ENCODE measurements at regions not wholly inside any gene's neighbourhood (a gene's known extent, or its start where the extent isn't known, plus 50 kb on each side); places are given as distances from the start of the nearest gene placed in this dataset.
"Not testable (repeated sequence)": the region's sequence is repeated elsewhere in the genome, so short reads cannot be mapped to it uniquely, and the experiment has no call there.

- no peak for DNase-seq (ENCODE audit: low read depth)
- no peak for TF ChIP-seq CTCF (IDR thresholded peaks at IDR 0.05; ENCODE audit: control insufficient read depth, extremely low read depth, insufficient read depth)
- no peak overlapping the region for H3K4me3 ChIP-seq (ENCODE audit: low read depth, low read length)
Measured at GRCh38 chr7:8360564-8361153, 72.8 kb upstream of the NXPH1 start.

- H3K4me3 ChIP-seq (ENCODE audit: low read depth, low read length) = no peak overlapping the region
- TF ChIP-seq CTCF (IDR thresholded peaks at IDR 0.05; ENCODE audit: control insufficient read depth, extremely low read depth, insufficient read depth) = no peak
- DNase-seq (ENCODE audit: low read depth) = no peak
Measured at GRCh38 chr7:8362723-8363369, 70.6 kb upstream of the NXPH1 start.

DNA sequence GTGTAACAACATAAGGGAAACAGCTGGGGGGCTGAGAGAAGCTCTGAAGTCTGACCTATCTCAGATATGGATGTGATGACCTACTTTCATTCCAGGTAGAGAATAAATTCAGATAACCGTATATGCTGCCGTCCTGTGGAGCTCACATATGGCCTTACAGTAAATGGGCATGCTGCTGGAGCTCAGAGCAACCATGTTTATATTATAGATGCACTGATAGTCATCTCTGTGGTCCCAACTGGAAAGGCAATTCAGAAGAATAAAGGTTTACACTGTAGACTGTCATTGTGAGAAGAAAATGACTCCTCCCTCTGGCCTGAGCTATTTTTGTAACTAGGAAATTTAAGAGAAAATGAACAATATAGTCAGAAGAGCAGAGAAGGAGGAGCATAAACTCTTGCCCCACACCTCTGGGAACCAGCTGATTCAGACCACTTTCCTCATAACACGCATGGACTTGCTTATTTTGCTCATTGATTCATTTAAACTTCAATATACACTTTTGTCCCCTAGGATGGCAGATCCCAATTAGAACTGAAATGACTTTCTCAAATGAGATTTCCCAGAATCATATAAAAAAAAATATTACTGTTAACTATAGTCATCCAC lies 69.9 kb upstream of the NXPH1 start:
- H3K4me3 ChIP-seq (ENCODE audit: low read depth, low read length) = no peak overlapping the region
- DNase-seq (ENCODE audit: low read depth) = no peak
- no peak for TF ChIP-seq CTCF (IDR thresholded peaks at IDR 0.05; ENCODE audit: control insufficient read depth, extremely low read depth, insufficient read depth)

DNA sequence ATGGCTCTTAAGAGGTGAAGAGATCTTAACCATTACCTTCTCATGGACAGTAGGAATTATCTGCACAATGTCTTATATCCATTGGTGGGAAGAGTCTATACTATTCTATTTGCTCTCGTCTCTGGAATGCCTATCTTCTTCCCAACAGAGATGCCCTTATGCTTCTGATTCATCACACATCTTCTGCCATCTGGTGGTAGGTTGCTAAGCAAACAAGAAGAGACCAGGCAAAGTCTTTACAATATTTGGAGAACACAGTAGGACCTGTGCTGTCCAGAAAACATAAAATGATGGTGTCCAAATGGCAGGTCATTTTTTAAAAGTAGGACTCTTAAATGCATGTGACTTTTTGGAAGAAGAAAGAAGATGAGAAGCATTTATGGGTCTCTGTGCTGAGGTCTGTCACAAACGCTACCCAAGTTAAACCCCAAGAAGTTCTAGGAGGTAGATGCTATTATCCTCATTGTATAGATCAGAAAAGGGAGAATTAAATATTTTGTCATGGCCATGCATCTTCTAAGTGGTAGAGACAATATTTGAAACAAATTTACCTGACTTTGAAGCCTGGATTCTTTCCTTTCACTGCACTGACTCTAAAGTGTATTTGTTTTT lies 67.8 kb upstream of the NXPH1 start:
- no peak for DNase-seq (ENCODE audit: low read depth)
- no peak overlapping the region for H3K4me3 ChIP-seq (ENCODE audit: low read depth, low read length)
- peak; percentile 66 for TF ChIP-seq CTCF (IDR thresholded peaks at IDR 0.05; ENCODE audit: control insufficient read depth, extremely low read depth, insufficient read depth)

DNA sequence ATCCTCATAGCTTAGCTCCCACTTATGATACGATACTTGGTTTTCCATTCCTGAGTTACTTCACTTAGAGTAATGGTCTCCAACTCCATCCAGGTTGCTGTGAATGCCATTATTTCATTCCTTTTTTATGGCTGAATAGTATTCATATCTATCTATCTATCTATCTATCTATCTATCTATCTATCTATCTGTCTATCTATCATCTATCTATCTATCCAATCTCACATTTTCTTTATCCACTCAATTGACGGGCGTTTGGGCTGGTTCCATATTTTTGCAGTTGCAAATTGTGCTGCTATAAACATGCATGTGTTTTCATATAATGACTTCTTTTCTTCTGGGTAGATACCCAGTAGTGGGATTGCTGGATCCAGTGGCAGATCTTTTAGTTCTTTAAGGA lies 65.4 kb upstream of the NXPH1 start:
- not testable (repeated sequence) for DNase-seq (ENCODE audit: low read depth); H3K4me3 ChIP-seq (ENCODE audit: low read depth, low read length)

- TF ChIP-seq CTCF (IDR thresholded peaks at IDR 0.05; ENCODE audit: control insufficient read depth, extremely low read depth, insufficient read depth) = no peak
- no peak for DNase-seq (ENCODE audit: low read depth)
- H3K4me3 ChIP-seq (ENCODE audit: low read depth, low read length) = no peak overlapping the region
Measured at GRCh38 chr7:8371742-8372141, 61.7 kb upstream of the NXPH1 start.

DNA sequence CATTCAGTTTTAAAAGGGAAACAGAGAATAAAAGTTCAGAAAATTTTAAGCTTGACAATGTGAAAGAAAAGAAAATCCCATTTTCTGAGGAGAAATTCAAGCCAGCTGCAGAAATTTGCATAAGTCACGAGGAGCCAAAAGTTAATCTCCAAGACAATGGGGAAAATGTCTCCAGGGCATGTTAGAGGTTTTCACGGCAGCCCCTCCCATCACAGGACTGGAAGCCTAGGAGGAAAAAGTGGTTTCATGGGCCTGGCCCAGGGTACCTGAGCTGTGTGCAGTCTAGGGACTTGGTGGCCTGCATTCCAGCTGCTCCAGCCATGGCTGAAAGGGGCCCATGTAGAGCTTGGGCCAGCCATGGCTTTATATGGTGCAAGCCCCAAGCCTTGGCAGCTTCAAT lies 59.6 kb upstream of the NXPH1 start:
- no peak for TF ChIP-seq CTCF (IDR thresholded peaks at IDR 0.05; ENCODE audit: control insufficient read depth, extremely low read depth, insufficient read depth)
- no peak for DNase-seq (ENCODE audit: low read depth)
- H3K4me3 ChIP-seq (ENCODE audit: low read depth, low read length) = no peak overlapping the region

Measured in LNCaP clone FGC (cell line).